ENCODE measurements at regions not wholly inside any gene's neighbourhood (a gene's known extent, or its start where the extent isn't known, plus 50 kb on each side); places are given as distances from the start of the nearest gene placed in this dataset.

DNA sequence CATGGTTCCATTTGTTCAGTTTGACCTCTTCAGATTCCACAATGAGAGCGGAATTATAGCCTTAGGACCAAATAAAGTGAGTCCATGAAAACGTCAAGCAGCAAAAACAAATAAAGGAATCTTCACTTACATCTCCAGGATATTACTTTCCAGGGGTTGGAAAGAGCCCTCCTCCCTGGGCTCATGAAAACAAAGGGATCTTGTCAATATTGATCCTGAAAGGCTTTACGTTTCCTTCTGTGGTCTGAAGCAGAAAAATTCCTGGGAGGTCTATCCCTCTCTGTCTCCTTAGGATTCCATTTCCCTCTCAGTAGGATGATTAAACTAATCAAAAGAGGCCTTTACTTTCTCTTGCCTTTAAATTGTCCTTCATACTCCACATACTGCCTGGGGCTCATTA lies 293.5 kb downstream of the GPAM start (continued):
- TF ChIP-seq, protein P1, sequence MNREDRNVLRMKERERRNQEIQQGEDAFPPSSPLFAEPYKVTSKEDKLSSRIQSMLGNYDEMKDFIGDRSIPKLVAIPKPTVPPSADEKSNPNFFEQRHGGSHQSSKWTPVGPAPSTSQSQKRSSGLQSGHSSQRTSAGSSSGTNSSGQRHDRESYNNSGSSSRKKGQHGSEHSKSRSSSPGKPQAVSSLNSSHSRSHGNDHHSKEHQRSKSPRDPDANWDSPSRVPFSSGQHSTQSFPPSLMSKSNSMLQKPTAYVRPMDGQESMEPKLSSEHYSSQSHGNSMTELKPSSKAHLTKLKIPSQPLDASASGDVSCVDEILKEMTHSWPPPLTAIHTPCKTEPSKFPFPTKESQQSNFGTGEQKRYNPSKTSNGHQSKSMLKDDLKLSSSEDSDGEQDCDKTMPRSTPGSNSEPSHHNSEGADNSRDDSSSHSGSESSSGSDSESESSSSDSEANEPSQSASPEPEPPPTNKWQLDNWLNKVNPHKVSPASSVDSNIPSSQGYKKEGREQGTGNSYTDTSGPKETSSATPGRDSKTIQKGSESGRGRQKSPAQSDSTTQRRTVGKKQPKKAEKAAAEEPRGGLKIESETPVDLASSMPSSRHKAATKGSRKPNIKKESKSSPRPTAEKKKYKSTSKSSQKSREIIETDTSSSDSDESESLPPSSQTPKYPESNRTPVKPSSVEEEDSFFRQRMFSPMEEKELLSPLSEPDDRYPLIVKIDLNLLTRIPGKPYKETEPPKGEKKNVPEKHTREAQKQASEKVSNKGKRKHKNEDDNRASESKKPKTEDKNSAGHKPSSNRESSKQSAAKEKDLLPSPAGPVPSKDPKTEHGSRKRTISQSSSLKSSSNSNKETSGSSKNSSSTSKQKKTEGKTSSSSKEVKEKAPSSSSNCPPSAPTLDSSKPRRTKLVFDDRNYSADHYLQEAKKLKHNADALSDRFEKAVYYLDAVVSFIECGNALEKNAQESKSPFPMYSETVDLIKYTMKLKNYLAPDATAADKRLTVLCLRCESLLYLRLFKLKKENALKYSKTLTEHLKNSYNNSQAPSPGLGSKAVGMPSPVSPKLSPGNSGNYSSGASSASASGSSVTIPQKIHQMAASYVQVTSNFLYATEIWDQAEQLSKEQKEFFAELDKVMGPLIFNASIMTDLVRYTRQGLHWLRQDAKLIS (CRISPR knock-in tag; IDR thresholded peaks at IDR 0.05; ENCODE audit: borderline replicate concordance) = no peak
- no peak for TF ChIP-seq NR3C1 (CRISPR knock-in tag; conservative IDR thresholded peaks at IDR 0.05; ENCODE audit: low read depth)
- TF ChIP-seq GRHL2 (CRISPR knock-in tag; IDR thresholded peaks at IDR 0.05; ENCODE audit: insufficient replicate concordance, severe bottlenecking) = no peak
- TF ChIP-seq IRF2 (CRISPR knock-in tag; IDR thresholded peaks at IDR 0.05; ENCODE audit: borderline replicate concordance, low read depth) = no peak

DNA sequence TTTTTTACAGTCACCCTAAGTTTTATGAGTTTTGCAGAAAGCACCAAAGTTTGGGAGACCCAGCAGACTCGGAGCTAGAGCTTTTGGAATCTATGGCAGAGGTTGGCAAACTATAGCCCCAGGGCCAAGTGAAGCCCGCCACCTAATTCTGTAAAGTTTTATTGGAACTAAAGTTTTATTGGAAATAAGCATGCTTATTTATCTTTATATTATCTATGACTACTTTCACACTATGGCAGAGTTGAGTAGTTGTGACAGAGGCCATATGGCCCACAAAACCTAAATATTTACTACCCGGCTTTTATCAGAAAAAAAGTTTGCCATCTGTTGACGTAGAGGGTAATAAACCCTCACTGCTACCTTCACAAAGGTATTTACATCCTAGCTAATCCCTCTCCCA lies 267.6 kb downstream of the GPAM start:
- ATAC-seq = no peak
- no peak for TF ChIP-seq ZNF423 (CRISPR knock-in tag; IDR thresholded peaks at IDR 0.05)
- TF ChIP-seq ZNF317 (CRISPR knock-in tag; IDR thresholded peaks at IDR 0.05; ENCODE audit: borderline replicate concordance, low read depth) = no peak
- TF ChIP-seq, protein P2, sequence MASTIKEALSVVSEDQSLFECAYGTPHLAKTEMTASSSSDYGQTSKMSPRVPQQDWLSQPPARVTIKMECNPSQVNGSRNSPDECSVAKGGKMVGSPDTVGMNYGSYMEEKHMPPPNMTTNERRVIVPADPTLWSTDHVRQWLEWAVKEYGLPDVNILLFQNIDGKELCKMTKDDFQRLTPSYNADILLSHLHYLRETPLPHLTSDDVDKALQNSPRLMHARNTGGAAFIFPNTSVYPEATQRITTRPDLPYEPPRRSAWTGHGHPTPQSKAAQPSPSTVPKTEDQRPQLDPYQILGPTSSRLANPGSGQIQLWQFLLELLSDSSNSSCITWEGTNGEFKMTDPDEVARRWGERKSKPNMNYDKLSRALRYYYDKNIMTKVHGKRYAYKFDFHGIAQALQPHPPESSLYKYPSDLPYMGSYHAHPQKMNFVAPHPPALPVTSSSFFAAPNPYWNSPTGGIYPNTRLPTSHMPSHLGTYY (CRISPR knock-in tag; IDR thresholded peaks at IDR 0.05) = no peak
- no peak for TF ChIP-seq ZNF263 (CRISPR knock-in tag; IDR thresholded peaks at IDR 0.05; ENCODE audit: low read depth)
- CTCF ChIA-PET = no interaction called here
- Mint-ChIP-seq H3K9me3 (no peaks in the 10 kb centered on the region), H3K36me3 (no peaks in the 10 kb centered on the region), H3K27ac (no peak overlapping the region), H3K4me3 (no peak overlapping the region), H3K27me3 (ENCODE audit: low read depth) (no peaks in the 10 kb centered on the region), H3K4me1 (peaks cover 3% of the 10 kb centered on the region; the same call in 1 of the 2 replicates)
- DNase-seq (ENCODE audit: low spot score) = no peak
- POLR2A ChIA-PET = no interaction called here

DNA sequence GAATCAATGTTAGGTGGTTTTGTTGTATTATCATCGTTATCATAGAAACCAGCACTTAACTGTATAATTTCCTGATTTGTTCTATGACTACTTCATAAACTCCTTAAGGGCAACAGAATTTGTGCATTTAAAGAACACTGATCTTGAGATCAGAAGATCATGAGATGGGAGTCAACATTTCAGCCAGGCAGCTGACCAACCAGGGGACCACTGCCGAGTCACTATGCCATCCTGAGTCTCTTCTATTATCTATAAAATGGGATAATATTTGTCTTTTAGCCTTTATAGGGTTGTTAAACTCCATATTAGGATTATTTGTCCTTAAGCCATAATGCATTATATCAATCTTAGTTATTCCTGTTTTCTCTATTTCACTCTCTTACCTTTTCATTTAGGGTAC lies 261.7 kb downstream of the GPAM start:
- Mint-ChIP-seq H3K4me3 (no peak overlapping the region), H3K9me3 (no peaks in the 10 kb centered on the region), H3K4me1 (peaks cover 15% of the 10 kb centered on the region), H3K27ac (no peak overlapping the region), H3K36me3 (no peaks in the 10 kb centered on the region), H3K27me3 (ENCODE audit: low read depth) (no peaks in the 10 kb centered on the region)
- no peak for ATAC-seq
- TF ChIP-seq, protein P3, sequence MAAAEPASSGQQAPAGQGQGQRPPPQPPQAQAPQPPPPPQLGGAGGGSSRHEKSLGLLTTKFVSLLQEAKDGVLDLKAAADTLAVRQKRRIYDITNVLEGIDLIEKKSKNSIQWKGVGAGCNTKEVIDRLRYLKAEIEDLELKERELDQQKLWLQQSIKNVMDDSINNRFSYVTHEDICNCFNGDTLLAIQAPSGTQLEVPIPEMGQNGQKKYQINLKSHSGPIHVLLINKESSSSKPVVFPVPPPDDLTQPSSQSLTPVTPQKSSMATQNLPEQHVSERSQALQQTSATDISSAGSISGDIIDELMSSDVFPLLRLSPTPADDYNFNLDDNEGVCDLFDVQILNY (CRISPR knock-in tag; IDR thresholded peaks at IDR 0.05) = no peak
- TF ChIP-seq, protein P4, sequence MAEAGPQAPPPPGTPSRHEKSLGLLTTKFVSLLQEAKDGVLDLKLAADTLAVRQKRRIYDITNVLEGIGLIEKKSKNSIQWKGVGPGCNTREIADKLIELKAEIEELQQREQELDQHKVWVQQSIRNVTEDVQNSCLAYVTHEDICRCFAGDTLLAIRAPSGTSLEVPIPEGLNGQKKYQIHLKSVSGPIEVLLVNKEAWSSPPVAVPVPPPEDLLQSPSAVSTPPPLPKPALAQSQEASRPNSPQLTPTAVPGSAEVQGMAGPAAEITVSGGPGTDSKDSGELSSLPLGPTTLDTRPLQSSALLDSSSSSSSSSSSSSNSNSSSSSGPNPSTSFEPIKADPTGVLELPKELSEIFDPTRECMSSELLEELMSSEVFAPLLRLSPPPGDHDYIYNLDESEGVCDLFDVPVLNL (CRISPR knock-in tag; IDR thresholded peaks at IDR 0.05; ENCODE audit: borderline replicate concordance, low read depth) = no peak
- TF ChIP-seq, protein P5, sequence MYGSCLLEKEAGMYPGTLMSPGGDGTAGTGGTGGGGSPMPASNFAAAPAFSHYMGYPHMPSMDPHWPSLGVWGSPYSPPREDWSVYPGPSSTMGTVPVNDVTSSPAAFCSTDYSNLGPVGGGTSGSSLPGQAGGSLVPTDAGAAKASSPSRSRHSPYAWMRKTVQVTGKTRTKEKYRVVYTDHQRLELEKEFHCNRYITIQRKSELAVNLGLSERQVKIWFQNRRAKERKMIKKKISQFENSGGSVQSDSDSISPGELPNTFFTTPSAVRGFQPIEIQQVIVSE (CRISPR knock-in tag; IDR thresholded peaks at IDR 0.05; ENCODE audit: borderline replicate concordance) = no peak
- TF ChIP-seq, protein P6, sequence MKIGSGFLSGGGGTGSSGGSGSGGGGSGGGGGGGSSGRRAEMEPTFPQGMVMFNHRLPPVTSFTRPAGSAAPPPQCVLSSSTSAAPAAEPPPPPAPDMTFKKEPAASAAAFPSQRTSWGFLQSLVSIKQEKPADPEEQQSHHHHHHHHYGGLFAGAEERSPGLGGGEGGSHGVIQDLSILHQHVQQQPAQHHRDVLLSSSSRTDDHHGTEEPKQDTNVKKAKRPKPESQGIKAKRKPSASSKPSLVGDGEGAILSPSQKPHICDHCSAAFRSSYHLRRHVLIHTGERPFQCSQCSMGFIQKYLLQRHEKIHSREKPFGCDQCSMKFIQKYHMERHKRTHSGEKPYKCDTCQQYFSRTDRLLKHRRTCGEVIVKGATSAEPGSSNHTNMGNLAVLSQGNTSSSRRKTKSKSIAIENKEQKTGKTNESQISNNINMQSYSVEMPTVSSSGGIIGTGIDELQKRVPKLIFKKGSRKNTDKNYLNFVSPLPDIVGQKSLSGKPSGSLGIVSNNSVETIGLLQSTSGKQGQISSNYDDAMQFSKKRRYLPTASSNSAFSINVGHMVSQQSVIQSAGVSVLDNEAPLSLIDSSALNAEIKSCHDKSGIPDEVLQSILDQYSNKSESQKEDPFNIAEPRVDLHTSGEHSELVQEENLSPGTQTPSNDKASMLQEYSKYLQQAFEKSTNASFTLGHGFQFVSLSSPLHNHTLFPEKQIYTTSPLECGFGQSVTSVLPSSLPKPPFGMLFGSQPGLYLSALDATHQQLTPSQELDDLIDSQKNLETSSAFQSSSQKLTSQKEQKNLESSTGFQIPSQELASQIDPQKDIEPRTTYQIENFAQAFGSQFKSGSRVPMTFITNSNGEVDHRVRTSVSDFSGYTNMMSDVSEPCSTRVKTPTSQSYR (CRISPR knock-in tag; IDR thresholded peaks at IDR 0.05) = no peak
- ChIA-PET POLR2A (no interaction called here), CTCF (interaction anchor here (0.9 kb wide), 1 partner anchor 12 kb away, joined by 3 read pairs; no protein-coding TSS in a partner anchor)
- DNase-seq (ENCODE audit: low spot score) = no peak

Data from WTC11 (cell line).